SK-N-SH (cell line): ENCODE measurements at regions not wholly inside any gene's neighbourhood (a gene's known extent, or its start where the extent isn't known, plus 50 kb on each side); places are given as distances from the start of the nearest gene placed in this dataset.
"Not testable (repeated sequence)": the region's sequence is repeated elsewhere in the genome, so short reads cannot be mapped to it uniquely, and the experiment has no call there.

Experiments
- CTCF ChIA-PET: fragments of 300-600, 350-600 bp; formaldehyde crosslinking; extraction: SDS; loops from one replicate; lab custom pipeline; 2021; lab: Yijun Ruan, JAX
- POLR2A ChIA-PET: fragments of 350-600 bp; sonication (Branson Sonifier 250); formaldehyde crosslinking; extraction: SDS; loops from one replicate; lab custom pipeline; 2020; ENCODE audit warnings: antibody characterized with exemption, inconsistent platforms; lab: Yijun Ruan, JAX
- DNase-seq: peaks from one replicate; pipeline ENCODE4 v3.0.0; 2012
- H2AFZ ChIP-seq: fragments of 200-600 bp; sonication (generic); 2 replicates; pipeline ENCODE4 v1.8.1; 2016; ENCODE audit warnings: antibody characterized with exemption, mild to moderate bottlenecking, low read depth
- H3F3A ChIP-seq: fragments of 200-600 bp; sonication (generic); replicated peaks from 2 replicates; pipeline ENCODE3; 2016; ENCODE audit warnings: antibody characterized with exemption, mild to moderate bottlenecking; ENCODE audit not compliant: insufficient read depth
- H3K27ac ChIP-seq, 2 experiments: fragments of 200-500 bp in 1 of 2; fragments of 200-600 bp in 1 of 2; sonication (Bioruptor generic) in 1 of 2; sonication (generic), shearing (Covaris generic) in 1 of 2; 2 replicates each; pipeline versions ENCODE4 v1.5.1 to v1.6.1; 2014 to 2016; ENCODE audit warnings: low read depth in 2 of 2, inconsistent platforms in 1 of 2, low read length in 1 of 2, mild to moderate bottlenecking in 1 of 2, mixed read lengths in 1 of 2
- H3K27me3 ChIP-seq: fragments of 200-600 bp; sonication (generic), shearing (Covaris generic); 2 replicates; pipeline ENCODE4 v1.6.1; 2016; ENCODE audit warnings: mixed run types; ENCODE audit not compliant: insufficient read depth
- H3K36me3 ChIP-seq, 2 experiments: fragments of 200-500 bp in 1 of 2; fragments of 200-600 bp in 1 of 2; sonication (Bioruptor generic) in 1 of 2; sonication (generic) in 1 of 2; replicated peaks in 1 of 2; 2 replicates each; pipeline versions ENCODE3 to v1.5.1; 2014 to 2016; ENCODE audit warnings: low read length in 1 of 2, mild to moderate bottlenecking in 1 of 2; ENCODE audit not compliant: insufficient read depth in 2 of 2, control insufficient read depth in 1 of 2
- H3K4me1 ChIP-seq, 2 experiments: fragments of 200-500 bp in 1 of 2; fragments of 200-600 bp in 1 of 2; sonication (Bioruptor generic) in 1 of 2; sonication (generic), shearing (Covaris generic) in 1 of 2; 2 replicates each; pipeline versions ENCODE4 v1.5.1 to v1.6.1; 2014 to 2016; ENCODE audit warnings: low read depth in 1 of 2, low read length in 1 of 2, mixed run types in 1 of 2; ENCODE audit not compliant: insufficient read depth in 2 of 2, control insufficient read depth in 1 of 2
- H3K4me2 ChIP-seq: fragments of 200-600 bp; sonication (generic), shearing (Covaris generic); 2 replicates; pipeline ENCODE4 v1.6.1; 2017; ENCODE audit warnings: mixed run types
- H3K4me3 ChIP-seq, 2 experiments: fragments of 200-500 bp in 1 of 2; fragments of 200-600 bp in 1 of 2; sonication (Bioruptor generic) in 1 of 2; sonication (generic), shearing (Covaris generic) in 1 of 2; 2 replicates each; pipeline versions ENCODE4 v1.5.1 to v1.8.1; 2014 to 2016; ENCODE audit warnings: low read depth in 2 of 2, inconsistent platforms in 1 of 2, low read length in 1 of 2, mild to moderate bottlenecking in 1 of 2, mixed read lengths in 1 of 2, moderate library complexity in 1 of 2
- H3K79me2 ChIP-seq: fragments of 200-600 bp; sonication (generic); 2 replicates; pipeline ENCODE4 v1.8.1; 2017; ENCODE audit warnings: mild to moderate bottlenecking; ENCODE audit not compliant: insufficient read depth
- H3K9ac ChIP-seq: fragments of 200-600 bp; sonication (generic); 2 replicates; pipeline ENCODE4 v1.6.1; 2017; ENCODE audit warnings: mixed run types
- H3K9me2 ChIP-seq: fragments of 200-600 bp; sonication (generic); 2 replicates; pipeline ENCODE4 v1.6.1; 2017; ENCODE audit warnings: mixed run types
- H3K9me3 ChIP-seq: fragments of 200-600 bp; sonication (generic); 2 replicates; pipeline ENCODE4 v1.6.1; 2017; ENCODE audit warnings: mixed run types, mild to moderate bottlenecking, moderate library complexity
- H4K20me1 ChIP-seq: fragments of 200-600 bp; sonication (generic); 2 replicates; pipeline ENCODE4 v1.6.1; 2017; ENCODE audit warnings: mild to moderate bottlenecking, mixed run types; ENCODE audit not compliant: insufficient read depth
- ELF1 ChIP-seq: IDR thresholded peaks from 2 replicates; pipeline ENCODE4 v1.4.0; 2012
- EZH2phosphoT487 ChIP-seq: fragments of 200-600 bp; sonication (generic); IDR thresholded peaks from 2 replicates; pipeline ENCODE4 v1.6.1; 2017; ENCODE audit warnings: low read depth, mixed run types, mild to moderate bottlenecking, antibody characterized with exemption, moderate library complexity, borderline replicate concordance
- FOSL2 ChIP-seq: IDR thresholded peaks from 2 replicates; pipeline ENCODE4 v1.4.0; 2012; ENCODE audit warnings: low read depth, mild to moderate bottlenecking, moderate library complexity, borderline replicate concordance
- FOXJ3 ChIP-seq: sonication (generic); formaldehyde crosslinking; IDR thresholded peaks from 2 replicates; pipeline ENCODE4 v1.5.1; 2020; ENCODE audit warnings: mild to moderate bottlenecking, missing genetic modification reagents
- GABPA ChIP-seq: IDR thresholded peaks from 2 replicates; pipeline ENCODE4 v1.4.0; 2012; ENCODE audit warnings: low read depth, mild to moderate bottlenecking
- MXI1 ChIP-seq: IDR thresholded peaks from 2 replicates; pipeline ENCODE4 v1.6.1; 2012; ENCODE audit warnings: mild to moderate bottlenecking, low read depth, low read length, improper control_type of control experiment
- NFIC ChIP-seq: IDR thresholded peaks from 2 replicates; pipeline ENCODE4 v1.4.0; 2012; ENCODE audit warnings: borderline replicate concordance
- POLR2AphosphoS5 ChIP-seq: IDR thresholded peaks from 2 replicates; pipeline ENCODE4 v1.6.1; 2012; ENCODE audit warnings: low read depth, low read length
- RAD21 ChIP-seq: IDR thresholded peaks from 2 replicates; pipeline ENCODE4 v1.6.1; 2012; ENCODE audit warnings: mild to moderate bottlenecking, low read length
- SIN3A ChIP-seq: IDR thresholded peaks from 2 replicates; pipeline ENCODE4 v1.6.1; 2012; ENCODE audit warnings: low read depth, mild to moderate bottlenecking, low read length, moderate library complexity, borderline replicate concordance
- WGBS: methylation state at CpG from one replicate; pipeline ENCODE4 v1.1.6; 2017; ENCODE audit warnings: low lambda C conversion rate; 5-methylcytosine and 5-hydroxymethylcytosine counted together
- TF ChIP-seq, protein P1 (sequence below): fragments of 150-350 bp; IDR thresholded peaks from 2 replicates; pipeline ENCODE4 v1.6.1; 2016; ENCODE audit warnings: mild to moderate bottlenecking, low read depth, low read length
- TF ChIP-seq, protein P2 (sequence below): fragments of 150-350 bp; IDR thresholded peaks from 2 replicates; pipeline ENCODE4 v1.6.1; 2017; ENCODE audit warnings: antibody characterized with exemption, low read length, low read depth, borderline replicate concordance
- TF ChIP-seq, protein P3 (sequence below): IDR thresholded peaks from 2 replicates; pipeline ENCODE4 v1.6.1; 2012; ENCODE audit warnings: mild to moderate bottlenecking, low read depth, low read length, moderate library complexity

DNA sequence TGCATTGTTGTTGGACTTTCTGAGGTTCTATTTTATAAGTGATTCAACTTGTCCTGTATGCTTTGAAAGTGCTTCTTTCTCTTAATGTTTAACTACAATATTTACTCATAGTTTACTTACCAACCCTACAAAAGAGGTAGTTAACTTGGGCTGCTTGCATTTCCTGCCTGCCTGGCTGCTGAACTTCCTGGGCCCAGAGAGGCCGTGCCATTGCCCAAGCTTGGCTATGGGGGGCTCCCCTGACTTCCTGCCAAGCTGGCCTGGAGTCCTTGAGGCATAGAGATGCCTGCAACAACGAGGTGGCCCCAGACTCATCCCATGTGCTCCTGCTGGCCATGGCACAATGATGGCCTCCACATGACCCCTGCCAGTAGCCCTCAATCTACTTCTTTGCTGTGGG lies 361.6 kb upstream of the PLD5 start:
- Histone ChIP-seq H3K9ac (no peak overlapping the region), H4K20me1 (no peaks in the 10 kb centered on the region), H3K27me3 (no peaks in the 10 kb centered on the region), H3K79me2 (no peaks in the 10 kb centered on the region), H3K4me2 (no peak overlapping the region), H2AFZ (no peak overlapping the region), H3K4me1 (no peaks in the 10 kb centered on the region), H3K9me3 (no peaks in the 10 kb centered on the region), H3K9me2 (no peaks in the 10 kb centered on the region), H3K4me3 (no peak overlapping the region), H3K27ac (no peak overlapping the region), H3F3A (no peaks in the 10 kb centered on the region), H3K36me3 (no peaks in the 10 kb centered on the region)
- POLR2A ChIA-PET, result no interaction called here
- WGBS, result 10% methylated on average over 2 of the region's 2 CpGs
- TF ChIP-seq RAD21 (no peak), SIN3A (no peak), POLR2AphosphoS5 (no peak), FOSL2 (no peak), GABPA (no peak), NFIC (no peak), ELF1 (no peak), EZH2phosphoT487 (no peak), MXI1 (no peak), FOXJ3 (CRISPR knock-in tag) (no peak)
- TF ChIP-seq, protein P1, sequence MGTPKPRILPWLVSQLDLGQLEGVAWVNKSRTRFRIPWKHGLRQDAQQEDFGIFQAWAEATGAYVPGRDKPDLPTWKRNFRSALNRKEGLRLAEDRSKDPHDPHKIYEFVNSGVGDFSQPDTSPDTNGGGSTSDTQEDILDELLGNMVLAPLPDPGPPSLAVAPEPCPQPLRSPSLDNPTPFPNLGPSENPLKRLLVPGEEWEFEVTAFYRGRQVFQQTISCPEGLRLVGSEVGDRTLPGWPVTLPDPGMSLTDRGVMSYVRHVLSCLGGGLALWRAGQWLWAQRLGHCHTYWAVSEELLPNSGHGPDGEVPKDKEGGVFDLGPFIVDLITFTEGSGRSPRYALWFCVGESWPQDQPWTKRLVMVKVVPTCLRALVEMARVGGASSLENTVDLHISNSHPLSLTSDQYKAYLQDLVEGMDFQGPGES, result no peak
- TF ChIP-seq, protein P2, sequence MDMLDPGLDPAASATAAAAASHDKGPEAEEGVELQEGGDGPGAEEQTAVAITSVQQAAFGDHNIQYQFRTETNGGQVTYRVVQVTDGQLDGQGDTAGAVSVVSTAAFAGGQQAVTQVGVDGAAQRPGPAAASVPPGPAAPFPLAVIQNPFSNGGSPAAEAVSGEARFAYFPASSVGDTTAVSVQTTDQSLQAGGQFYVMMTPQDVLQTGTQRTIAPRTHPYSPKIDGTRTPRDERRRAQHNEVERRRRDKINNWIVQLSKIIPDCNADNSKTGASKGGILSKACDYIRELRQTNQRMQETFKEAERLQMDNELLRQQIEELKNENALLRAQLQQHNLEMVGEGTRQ, result no peak
- TF ChIP-seq, protein P3, sequence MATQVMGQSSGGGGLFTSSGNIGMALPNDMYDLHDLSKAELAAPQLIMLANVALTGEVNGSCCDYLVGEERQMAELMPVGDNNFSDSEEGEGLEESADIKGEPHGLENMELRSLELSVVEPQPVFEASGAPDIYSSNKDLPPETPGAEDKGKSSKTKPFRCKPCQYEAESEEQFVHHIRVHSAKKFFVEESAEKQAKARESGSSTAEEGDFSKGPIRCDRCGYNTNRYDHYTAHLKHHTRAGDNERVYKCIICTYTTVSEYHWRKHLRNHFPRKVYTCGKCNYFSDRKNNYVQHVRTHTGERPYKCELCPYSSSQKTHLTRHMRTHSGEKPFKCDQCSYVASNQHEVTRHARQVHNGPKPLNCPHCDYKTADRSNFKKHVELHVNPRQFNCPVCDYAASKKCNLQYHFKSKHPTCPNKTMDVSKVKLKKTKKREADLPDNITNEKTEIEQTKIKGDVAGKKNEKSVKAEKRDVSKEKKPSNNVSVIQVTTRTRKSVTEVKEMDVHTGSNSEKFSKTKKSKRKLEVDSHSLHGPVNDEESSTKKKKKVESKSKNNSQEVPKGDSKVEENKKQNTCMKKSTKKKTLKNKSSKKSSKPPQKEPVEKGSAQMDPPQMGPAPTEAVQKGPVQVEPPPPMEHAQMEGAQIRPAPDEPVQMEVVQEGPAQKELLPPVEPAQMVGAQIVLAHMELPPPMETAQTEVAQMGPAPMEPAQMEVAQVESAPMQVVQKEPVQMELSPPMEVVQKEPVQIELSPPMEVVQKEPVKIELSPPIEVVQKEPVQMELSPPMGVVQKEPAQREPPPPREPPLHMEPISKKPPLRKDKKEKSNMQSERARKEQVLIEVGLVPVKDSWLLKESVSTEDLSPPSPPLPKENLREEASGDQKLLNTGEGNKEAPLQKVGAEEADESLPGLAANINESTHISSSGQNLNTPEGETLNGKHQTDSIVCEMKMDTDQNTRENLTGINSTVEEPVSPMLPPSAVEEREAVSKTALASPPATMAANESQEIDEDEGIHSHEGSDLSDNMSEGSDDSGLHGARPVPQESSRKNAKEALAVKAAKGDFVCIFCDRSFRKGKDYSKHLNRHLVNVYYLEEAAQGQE, result no peak
- no peak for DNase-seq
- CTCF ChIA-PET, result no interaction called here

DNA sequence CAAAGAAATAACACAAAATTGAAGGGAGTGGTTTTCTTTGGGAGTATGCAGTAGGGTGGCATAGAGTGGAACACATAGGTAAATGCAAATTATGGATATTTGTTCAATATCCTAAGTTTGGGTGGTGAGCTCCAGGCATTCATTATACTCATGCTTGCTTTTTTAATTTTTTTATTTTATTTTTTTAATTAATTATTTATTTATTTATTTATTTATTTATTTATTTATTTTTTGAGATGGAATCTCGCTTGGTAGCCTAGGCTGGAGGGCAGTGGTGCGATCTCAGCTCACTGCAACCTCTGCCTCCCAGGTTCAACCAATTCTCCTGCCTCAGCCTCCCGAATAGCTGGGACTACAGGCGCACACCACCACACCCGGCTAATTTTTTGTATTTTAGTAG lies 355.5 kb upstream of the PLD5 start:
- H3F3A ChIP-seq, H3K4me3 ChIP-seq, H3K79me2 ChIP-seq, H4K20me1 ChIP-seq, DNase-seq, H3K9ac ChIP-seq, H3K27ac ChIP-seq, H3K9me3 ChIP-seq, H3K36me3 ChIP-seq, H3K9me2 ChIP-seq, POLR2A ChIA-PET, H2AFZ ChIP-seq, H3K27me3 ChIP-seq, H3K4me2 ChIP-seq, H3K4me1 ChIP-seq, CTCF ChIA-PET: not testable (repeated sequence)
- 38% methylated on average over 5 of the region's 5 CpGs for WGBS
